ENCODE measurements at regions not wholly inside any gene's neighbourhood (a gene's known extent, or its start where the extent isn't known, plus 50 kb on each side); places are given as distances from the start of the nearest gene placed in this dataset.

DNA sequence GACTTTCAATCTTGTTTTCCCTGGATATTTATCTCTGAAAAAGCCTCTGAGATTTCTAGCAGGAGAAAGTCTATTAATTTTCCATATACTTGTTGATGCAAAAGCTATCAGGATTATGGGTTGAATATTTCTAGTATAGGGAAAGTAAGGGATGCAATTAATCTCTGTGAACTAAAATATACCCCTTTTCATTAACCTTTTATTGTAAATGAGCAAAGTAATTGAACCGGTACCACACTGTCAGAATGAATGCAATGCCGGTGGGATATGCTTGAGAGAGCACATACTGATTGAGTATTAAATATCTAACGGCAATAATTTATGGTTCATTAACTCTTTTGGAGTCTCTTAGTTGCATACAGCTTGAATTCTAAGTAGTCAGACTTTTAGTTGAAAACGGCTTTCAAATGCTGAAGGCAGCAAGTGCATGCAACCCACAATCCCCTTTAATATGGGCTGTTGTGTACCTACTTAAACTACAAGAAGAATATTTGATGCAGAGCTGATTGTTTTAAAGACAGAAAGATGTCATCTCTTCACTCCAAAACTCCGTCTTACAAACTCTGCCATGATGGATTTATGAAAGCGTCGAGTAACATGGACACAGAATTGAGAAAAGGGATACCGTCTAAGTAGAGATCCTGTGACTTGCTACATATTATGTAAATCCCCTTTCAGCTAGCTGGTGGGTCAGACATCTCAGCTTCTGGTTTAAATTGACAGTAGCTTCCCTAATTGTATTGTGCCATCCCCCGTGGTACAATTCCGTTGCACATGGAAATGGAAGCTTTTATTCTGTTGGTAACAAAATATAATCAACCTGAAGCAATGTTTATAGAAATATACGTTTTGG lies 141.3 kb upstream of the CDH8 start:
- DNase-seq = no peak
- Histone ChIP-seq H3K27ac (ENCODE audit: low read depth, low read length) (no peak overlapping the region), H3K4me1 (ENCODE audit: insufficient read depth, low read length) (no peaks in the 10 kb centered on the region), H3K4me3 (ENCODE audit: low read length in 2 of 2) (no peak overlapping the region), H3K27me3 (ENCODE audit: insufficient read depth, low read length) (no peaks in the 10 kb centered on the region), H3K9me3 (ENCODE audit: control insufficient read depth in 1 of 2, low read length in 2 of 2) (no peaks in the 10 kb centered on the region), H3K36me3 (ENCODE audit: insufficient read depth, low read length) (no peaks in the 10 kb centered on the region)
- POLR2A ChIA-PET (ENCODE audit: partially characterized antibody) = no interaction called here
- no peaks in the 10 kb centered on the region for H3K4me1 Mint-ChIP-seq
- no peaks in the 10 kb centered on the region for H3K27me3 Mint-ChIP-seq
- intact Hi-C loops (cut with micrococcal nuclease) = no loop called here
- no peak overlapping the region for H3K27ac Mint-ChIP-seq
- H3K4me3 Mint-ChIP-seq = no peak overlapping the region
- no peaks in the 10 kb centered on the region for H3K36me3 Mint-ChIP-seq
- peaks cover 0 to 55% (median 13%) of the 10 kb centered on the region in 8 donors for H3K9me3 Mint-ChIP-seq
- CTCF ChIA-PET (ENCODE audit: partially characterized antibody) = interaction anchor here (0.8 kb wide), 1 partner anchor 12 kb away, joined by 3 read pairs; no protein-coding TSS in a partner anchor

DNA sequence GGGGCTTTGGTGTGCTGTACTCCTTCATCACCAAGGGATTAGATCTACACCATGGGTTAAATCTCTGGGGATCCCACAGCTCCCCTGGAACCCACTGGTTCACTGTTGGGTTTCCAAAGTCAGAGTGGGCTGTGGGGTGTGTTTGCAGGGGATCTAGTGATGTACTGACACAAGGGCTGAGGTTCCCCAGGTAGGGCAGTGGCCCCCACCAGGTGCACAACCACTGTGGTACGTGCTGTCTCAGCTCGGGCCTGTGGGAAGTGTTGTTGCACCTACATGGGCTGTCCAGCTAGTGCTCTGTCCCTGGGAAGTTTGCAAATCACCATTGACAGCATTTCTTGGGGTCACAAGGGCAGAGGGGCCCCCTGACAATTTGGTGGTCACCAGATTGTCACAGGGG lies 134.4 kb upstream of the CDH8 start:
- no peak overlapping the region for H3K27ac ChIP-seq (ENCODE audit: low read depth, low read length)
- POLR2A ChIA-PET (ENCODE audit: partially characterized antibody) = no interaction called here
- no peaks in the 10 kb centered on the region for H3K4me1 ChIP-seq (ENCODE audit: insufficient read depth, low read length)
- Mint-ChIP-seq H3K27ac (no peak overlapping the region), H3K27me3 (no peaks in the 10 kb centered on the region), H3K9me3 (peaks cover 4 to 62% (median 32%) of the 10 kb centered on the region in 8 donors), H3K4me3 (no peak overlapping the region), H3K36me3 (no peaks in the 10 kb centered on the region), H3K4me1 (no peaks in the 10 kb centered on the region)
- DNase-seq = no peak
- H3K36me3 ChIP-seq (ENCODE audit: insufficient read depth, low read length) = no peaks in the 10 kb centered on the region
- no peaks in the 10 kb centered on the region for H3K27me3 ChIP-seq (ENCODE audit: insufficient read depth, low read length)
- H3K9me3 ChIP-seq (ENCODE audit: control insufficient read depth in 1 of 2, low read length in 2 of 2) = peaks cover 0 to 4% of the 10 kb centered on the region in 2 donors
- no peak overlapping the region for H3K4me3 ChIP-seq (ENCODE audit: low read length in 2 of 2)
- CTCF ChIA-PET (ENCODE audit: partially characterized antibody) = no interaction called here
- intact Hi-C loops (cut with micrococcal nuclease) = no loop called here

DNA sequence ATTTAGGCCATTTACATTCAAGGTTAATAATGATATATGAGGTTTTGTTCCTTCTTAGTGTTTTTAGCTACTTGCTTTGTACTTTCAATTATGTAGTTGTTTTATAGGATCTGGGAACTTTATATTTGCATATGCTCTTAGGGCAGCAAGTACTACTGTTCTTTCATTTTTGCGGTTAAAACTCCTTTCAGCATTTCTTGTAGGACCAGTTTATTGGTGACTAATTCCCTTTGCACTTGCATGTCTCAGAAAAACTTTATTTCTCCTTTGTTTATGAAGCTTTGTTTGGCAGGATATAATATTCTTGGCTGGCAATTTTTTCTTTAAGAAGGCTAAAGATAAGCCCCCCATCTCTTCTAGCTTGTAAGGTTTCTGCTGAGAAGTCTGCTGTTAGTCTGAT lies 131.3 kb upstream of the CDH8 start:
- Histone ChIP-seq H3K27me3 (ENCODE audit: insufficient read depth, low read length) (no peaks in the 10 kb centered on the region), H3K4me1 (ENCODE audit: insufficient read depth, low read length) (no peaks in the 10 kb centered on the region), H3K9me3 (ENCODE audit: control insufficient read depth in 1 of 2, low read length in 2 of 2) (peaks cover 0 to 4% of the 10 kb centered on the region in 2 donors), H3K36me3 (ENCODE audit: insufficient read depth, low read length) (no peaks in the 10 kb centered on the region), H3K27ac (ENCODE audit: low read depth, low read length) (no peak overlapping the region), H3K4me3 (ENCODE audit: low read length in 2 of 2) (no peak overlapping the region)
- no peak for DNase-seq
- intact Hi-C loops (cut with micrococcal nuclease) = no loop called here
- Mint-ChIP-seq H3K4me3 (no peak overlapping the region), H3K4me1 (no peaks in the 10 kb centered on the region), H3K27ac (no peak overlapping the region), H3K27me3 (no peaks in the 10 kb centered on the region), H3K36me3 (no peaks in the 10 kb centered on the region), H3K9me3 (peaks cover 4 to 57% (median 33%) of the 10 kb centered on the region in 8 donors)
- ChIA-PET POLR2A (ENCODE audit: partially characterized antibody) (no interaction called here), CTCF (ENCODE audit: partially characterized antibody) (no interaction called here)

DNA sequence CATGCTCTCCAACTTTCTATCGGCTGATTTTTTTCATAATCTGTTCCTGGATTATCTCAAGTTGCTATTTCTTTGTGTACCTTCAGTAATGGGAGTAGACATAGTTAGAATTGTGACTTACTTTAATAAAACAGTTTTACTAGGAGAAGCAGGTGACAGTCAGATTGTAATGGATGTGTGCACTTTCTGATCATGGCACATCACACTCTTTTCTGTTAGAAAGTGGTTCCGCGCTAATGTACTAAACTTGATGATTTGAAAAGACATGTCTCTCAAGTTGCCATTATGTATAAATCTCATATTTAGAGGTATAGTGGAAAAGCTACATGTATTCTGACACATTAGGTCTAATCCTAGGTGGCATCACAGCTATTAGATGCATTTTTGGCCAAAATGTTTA lies 121.3 kb upstream of the CDH8 start:
- H3K4me3 ChIP-seq (ENCODE audit: low read length in 2 of 2) = no peak overlapping the region
- CTCF ChIA-PET (ENCODE audit: partially characterized antibody) = no interaction called here
- no peaks in the 10 kb centered on the region for H3K9me3 ChIP-seq (ENCODE audit: control insufficient read depth in 1 of 2, low read length in 2 of 2)
- Mint-ChIP-seq H3K27me3 (no peaks in the 10 kb centered on the region), H3K4me1 (no peaks in the 10 kb centered on the region), H3K4me3 (no peak overlapping the region), H3K36me3 (no peaks in the 10 kb centered on the region), H3K27ac (no peak overlapping the region), H3K9me3 (peaks cover 2 to 29% (median 13%) of the 10 kb centered on the region in 8 donors)
- DNase-seq = no peak
- no peaks in the 10 kb centered on the region for H3K4me1 ChIP-seq (ENCODE audit: insufficient read depth, low read length)
- H3K27ac ChIP-seq (ENCODE audit: low read depth, low read length) = no peak overlapping the region
- POLR2A ChIA-PET (ENCODE audit: partially characterized antibody) = no interaction called here
- H3K27me3 ChIP-seq (ENCODE audit: insufficient read depth, low read length) = no peaks in the 10 kb centered on the region
- intact Hi-C loops (cut with micrococcal nuclease) = no loop called here
- H3K36me3 ChIP-seq (ENCODE audit: insufficient read depth, low read length) = no peaks in the 10 kb centered on the region

DNA sequence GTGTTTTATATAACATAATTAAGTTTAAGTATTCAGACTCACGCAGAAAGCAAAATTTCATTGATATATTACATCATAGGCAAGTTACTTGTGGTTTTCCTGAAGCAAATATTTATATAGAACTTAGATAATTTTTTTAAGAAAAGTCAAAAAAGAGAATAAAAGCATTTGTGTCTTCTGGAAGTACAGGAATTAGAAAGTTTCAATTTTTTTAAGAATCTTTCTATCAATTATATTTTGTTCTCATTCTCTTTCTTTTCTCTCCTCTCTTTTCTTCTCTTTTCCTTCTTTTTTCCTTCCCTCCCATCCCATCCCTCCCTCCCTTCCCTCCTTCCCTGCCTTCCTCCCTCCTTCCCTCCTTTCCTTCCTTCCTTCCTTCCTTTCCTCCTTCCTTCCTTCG lies 120.7 kb upstream of the CDH8 start:
- no peak for DNase-seq
- Mint-ChIP-seq H3K36me3 (no peaks in the 10 kb centered on the region), H3K27me3 (no peaks in the 10 kb centered on the region), H3K9me3 (peaks cover 2 to 32% (median 16%) of the 10 kb centered on the region in 8 donors), H3K4me3 (no peak overlapping the region), H3K4me1 (no peaks in the 10 kb centered on the region), H3K27ac (no peak overlapping the region)
- H3K4me1 ChIP-seq (ENCODE audit: insufficient read depth, low read length) = no peaks in the 10 kb centered on the region
- POLR2A ChIA-PET (ENCODE audit: partially characterized antibody) = no interaction called here
- H3K36me3 ChIP-seq (ENCODE audit: insufficient read depth, low read length) = no peaks in the 10 kb centered on the region
- no peak overlapping the region for H3K27ac ChIP-seq (ENCODE audit: low read depth, low read length)
- no peak overlapping the region for H3K4me3 ChIP-seq (ENCODE audit: low read length in 2 of 2)
- CTCF ChIA-PET (ENCODE audit: partially characterized antibody) = no interaction called here
- no peaks in the 10 kb centered on the region for H3K27me3 ChIP-seq (ENCODE audit: insufficient read depth, low read length)
- no peaks in the 10 kb centered on the region for H3K9me3 ChIP-seq (ENCODE audit: control insufficient read depth in 1 of 2, low read length in 2 of 2)
- intact Hi-C loops (cut with micrococcal nuclease) = no loop called here

DNA sequence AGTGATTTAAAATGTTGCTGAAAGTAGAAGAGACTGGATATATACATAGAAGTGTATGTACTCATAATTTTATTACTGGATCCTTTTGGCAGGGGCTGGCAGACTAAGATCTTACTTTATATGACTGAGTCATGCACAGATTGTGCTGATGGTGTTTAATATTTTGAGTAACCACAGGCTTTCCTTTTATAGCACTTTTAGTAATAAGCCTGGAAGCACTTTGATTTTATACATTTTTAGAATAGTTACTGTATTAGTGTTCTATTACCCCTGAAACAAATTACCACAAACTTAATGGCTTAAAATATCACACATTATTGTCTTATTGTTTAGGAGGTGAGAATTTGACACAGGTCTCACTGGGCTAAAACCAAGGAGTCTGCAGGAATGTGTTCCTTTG lies 113.4 kb upstream of the CDH8 start:
- Histone ChIP-seq H3K4me1 (ENCODE audit: insufficient read depth, low read length) (no peaks in the 10 kb centered on the region), H3K27me3 (ENCODE audit: insufficient read depth, low read length) (no peaks in the 10 kb centered on the region), H3K27ac (ENCODE audit: low read depth, low read length) (no peak overlapping the region), H3K4me3 (ENCODE audit: low read length in 2 of 2) (no peak overlapping the region), H3K9me3 (ENCODE audit: control insufficient read depth in 1 of 2, low read length in 2 of 2) (no peaks in the 10 kb centered on the region), H3K36me3 (ENCODE audit: insufficient read depth, low read length) (no peaks in the 10 kb centered on the region)
- H3K27me3 Mint-ChIP-seq = no peaks in the 10 kb centered on the region
- no peak for DNase-seq
- H3K9me3 Mint-ChIP-seq = peaks cover 0 to 42% (median 22%) of the 10 kb centered on the region in 8 donors
- CTCF ChIA-PET (ENCODE audit: partially characterized antibody) = no interaction called here
- H3K36me3 Mint-ChIP-seq = no peaks in the 10 kb centered on the region
- intact Hi-C loops (cut with micrococcal nuclease) = no loop called here
- H3K4me1 Mint-ChIP-seq = no peaks in the 10 kb centered on the region
- POLR2A ChIA-PET (ENCODE audit: partially characterized antibody) = no interaction called here
- no peak overlapping the region for H3K4me3 Mint-ChIP-seq
- no peak overlapping the region for H3K27ac Mint-ChIP-seq

DNA sequence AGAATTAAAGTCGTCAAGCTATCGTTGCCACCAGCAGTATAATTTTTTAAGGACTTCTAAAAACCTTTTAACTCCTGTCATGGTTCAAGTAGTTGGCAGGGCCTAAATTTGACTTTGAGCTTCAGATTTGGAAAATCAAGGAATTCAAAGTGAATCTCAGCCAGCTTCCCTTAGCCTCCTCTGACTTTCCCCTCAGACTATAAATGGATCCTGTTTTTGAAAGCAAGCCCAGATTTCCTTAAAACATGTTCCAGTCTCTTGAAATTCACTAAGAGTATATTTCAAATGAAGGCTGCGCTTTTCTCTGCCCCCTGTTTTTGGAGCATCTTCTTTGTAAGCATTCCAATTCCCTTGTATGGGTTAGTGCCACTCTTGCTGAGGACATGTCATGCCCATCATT lies 101.8 kb upstream of the CDH8 start:
- no peak overlapping the region for H3K4me3 ChIP-seq (ENCODE audit: low read length in 2 of 2)
- intact Hi-C loops (cut with micrococcal nuclease) = no loop called here
- DNase-seq = no peak
- H3K4me1 Mint-ChIP-seq = no peaks in the 10 kb centered on the region
- no peaks in the 10 kb centered on the region for H3K4me1 ChIP-seq (ENCODE audit: insufficient read depth, low read length)
- no peak overlapping the region for H3K4me3 Mint-ChIP-seq
- ChIA-PET CTCF (ENCODE audit: partially characterized antibody) (no interaction called here), POLR2A (ENCODE audit: partially characterized antibody) (no interaction called here)
- H3K27ac ChIP-seq (ENCODE audit: low read depth, low read length) = no peak overlapping the region
- no peaks in the 10 kb centered on the region for H3K36me3 ChIP-seq (ENCODE audit: insufficient read depth, low read length)
- H3K27ac Mint-ChIP-seq = no peak overlapping the region
- H3K9me3 Mint-ChIP-seq = peaks cover 4 to 53% (median 31%) of the 10 kb centered on the region in 8 donors
- H3K36me3 Mint-ChIP-seq = no peaks in the 10 kb centered on the region
- no peaks in the 10 kb centered on the region for H3K27me3 Mint-ChIP-seq
- H3K27me3 ChIP-seq (ENCODE audit: insufficient read depth, low read length) = no peaks in the 10 kb centered on the region
- H3K9me3 ChIP-seq (ENCODE audit: control insufficient read depth in 1 of 2, low read length in 2 of 2) = no peaks in the 10 kb centered on the region
